GM12873 (cell line): ENCODE measurements at regions not wholly inside any gene's neighbourhood (a gene's known extent, or its start where the extent isn't known, plus 50 kb on each side); places are given as distances from the start of the nearest gene placed in this dataset.

Source experiments
- CTCF ChIP-seq: IDR thresholded peaks from 2 replicates; pipeline ENCODE4 v1.5.1; 2012; ENCODE audit warnings: low read depth, mild to moderate bottlenecking, moderate library complexity, low read length, control low read depth; ENCODE audit not compliant: insufficient read depth; ENCODE audit errors: missing control alignments

GRCh38 chr1:81540216-81540615 is 260.5 kb upstream of the ADGRL2 start:
- TF ChIP-seq CTCF, result no peak

GRCh38 chr1:81529014-81529413 is 271.7 kb upstream of the ADGRL2 start:
- TF ChIP-seq CTCF, result no peak

GRCh38 chr1:81525085-81525484 is 275.6 kb upstream of the ADGRL2 start:
- TF ChIP-seq CTCF, result no peak

GRCh38 chr1:81519987-81520386 is 280.7 kb upstream of the ADGRL2 start:
- no peak for TF ChIP-seq CTCF

GRCh38 chr1:81517987-81518386 is 282.7 kb upstream of the ADGRL2 start:
- TF ChIP-seq CTCF, result no peak

- no peak for TF ChIP-seq CTCF
Measured at GRCh38 chr1:81513796-81514354, 286.9 kb upstream of the ADGRL2 start.

- TF ChIP-seq CTCF, result no peak
Measured at GRCh38 chr1:81512252-81513003, 288.3 kb upstream of the ADGRL2 start.
